A204.1 (cell line): ENCODE measurements at regions not wholly inside any gene's neighbourhood (a gene's known extent, or its start where the extent isn't known, plus 50 kb on each side); places are given as distances from the start of the nearest gene placed in this dataset.

Experiments
- FAIRE-seq: peaks from 2 replicates; lab custom pipeline; 2012; peaks lifted over from hg19 to GRCh38; lab: Jason Lieb, UNC

DNA sequence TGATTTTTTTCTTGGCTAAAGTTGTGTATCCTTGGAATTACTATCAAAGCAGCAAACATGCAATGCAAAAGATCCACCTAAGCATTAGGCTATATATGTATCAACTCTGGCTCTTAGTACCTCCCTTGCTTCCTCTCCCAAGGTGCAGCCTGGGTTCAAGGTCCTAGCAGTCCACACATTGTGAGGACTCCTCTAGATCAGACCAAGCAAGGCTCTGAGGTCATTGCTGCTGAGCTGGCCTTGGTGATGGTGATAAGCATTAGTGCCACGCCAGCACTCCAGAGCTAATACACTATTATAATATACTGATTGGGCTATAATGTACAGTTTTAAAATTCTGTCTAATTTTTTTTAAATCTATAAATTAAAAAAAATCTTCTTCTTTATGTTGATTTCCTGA lies 196.9 kb upstream of the BTG1 start:
- FAIRE-seq, result no peak

- no peak for FAIRE-seq
Measured at GRCh38 chr12:92341065-92341668, 195.5 kb upstream of the BTG1 start.

DNA sequence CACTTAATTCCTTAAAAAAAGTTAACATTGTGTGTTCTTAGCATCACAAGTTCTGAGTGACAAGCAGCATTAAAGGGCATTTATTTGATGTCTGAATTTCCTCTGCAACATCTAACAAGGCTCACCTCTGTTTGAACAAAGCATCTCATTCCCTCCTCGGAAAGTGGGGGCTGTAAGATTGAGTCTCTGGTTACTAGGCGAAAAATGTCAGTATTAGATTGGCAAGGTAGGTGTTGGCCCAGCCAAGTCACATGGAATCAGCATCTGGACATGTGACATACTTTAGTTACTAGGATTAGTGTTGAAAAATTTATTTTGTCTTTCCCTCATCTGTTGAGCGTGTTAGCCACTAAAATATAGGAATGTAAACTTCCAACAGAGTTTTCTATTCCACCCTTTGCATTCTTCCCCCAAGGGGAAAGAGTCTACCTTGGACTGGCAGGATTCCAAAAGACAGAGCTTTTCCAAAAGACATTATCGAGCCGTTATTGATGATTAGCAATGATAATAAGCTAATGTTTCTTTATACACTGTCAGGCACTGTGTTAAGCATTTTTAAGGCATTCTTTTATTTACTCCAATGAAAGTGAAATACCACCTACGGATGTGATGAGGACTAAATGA lies 194.9 kb upstream of the BTG1 start:
- no peak for FAIRE-seq

DNA sequence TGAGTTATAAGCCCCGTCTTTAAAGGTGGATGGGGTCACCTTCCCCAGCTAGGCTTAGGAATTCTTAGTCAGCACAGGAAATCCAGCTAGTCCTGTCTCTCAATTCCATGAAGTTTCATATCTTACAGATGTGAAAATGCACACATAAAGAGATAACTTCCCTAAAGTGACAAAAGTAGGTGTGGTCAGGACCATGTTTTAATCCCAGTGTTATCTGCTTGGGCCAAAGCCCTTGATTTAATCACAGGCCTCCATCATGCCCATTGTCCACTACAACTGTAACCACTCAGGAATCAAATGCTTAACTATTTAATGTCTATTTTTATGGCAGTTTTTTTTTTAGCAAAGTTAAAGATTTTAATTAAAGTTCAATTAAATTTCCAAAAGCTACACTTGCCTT lies 194.4 kb upstream of the BTG1 start:
- FAIRE-seq, result no peak

DNA sequence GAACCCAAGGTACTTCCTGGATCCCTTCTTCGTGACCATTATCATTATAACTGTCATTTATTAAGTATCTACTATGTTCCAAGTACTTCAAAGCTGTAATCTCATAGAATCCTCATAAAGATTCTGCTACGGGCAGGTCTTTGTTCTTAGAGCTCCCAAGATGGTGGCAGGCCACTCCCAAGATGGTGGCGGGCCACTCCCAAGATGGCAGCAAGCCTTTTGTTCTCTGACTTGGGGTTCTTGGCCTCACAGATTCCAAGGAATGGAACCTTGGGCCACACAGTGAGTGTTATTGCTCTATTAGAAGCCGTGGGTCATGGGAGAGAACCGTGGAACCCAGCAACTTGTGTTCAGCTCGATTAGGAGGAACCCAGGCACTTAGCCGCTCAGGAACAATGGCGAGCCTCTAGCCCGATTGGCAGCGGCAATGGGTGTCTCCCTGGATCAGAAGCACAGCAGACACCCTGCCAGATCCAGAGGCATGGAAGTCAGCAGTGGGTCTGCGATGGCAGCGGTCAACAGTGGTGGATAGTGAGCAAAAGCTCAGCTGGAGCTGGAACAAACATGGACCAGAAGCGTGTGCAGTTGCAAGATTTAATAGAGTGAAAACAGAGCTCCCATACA lies 193.7 kb upstream of the BTG1 start:
- FAIRE-seq, result no peak

DNA sequence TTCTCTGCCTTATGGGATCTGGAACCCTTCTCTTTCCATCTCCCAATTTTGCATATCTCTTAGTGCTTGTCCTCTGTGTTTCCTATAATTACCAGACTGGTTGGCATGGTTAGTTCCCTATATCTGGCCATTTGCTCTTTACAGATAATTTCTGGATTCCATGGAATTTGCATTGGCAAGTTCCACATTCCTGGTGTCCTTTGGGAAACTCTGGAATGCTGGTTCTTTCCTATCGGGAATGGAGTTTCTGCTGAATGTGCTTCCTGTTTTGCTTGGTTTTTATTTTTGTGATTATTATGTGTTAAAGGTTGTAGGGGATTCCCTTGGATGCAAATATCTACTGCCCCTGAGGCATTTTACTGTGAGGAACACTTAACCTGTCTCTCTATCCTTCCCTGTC lies 193.0 kb upstream of the BTG1 start:
- no peak for FAIRE-seq

- no peak for FAIRE-seq
Measured at GRCh38 chr12:92338102-92338501, 192.5 kb upstream of the BTG1 start.

GRCh38 chr12:92337128-92337527 lies 191.5 kb upstream of the BTG1 start:
- FAIRE-seq, result no peak

DNA sequence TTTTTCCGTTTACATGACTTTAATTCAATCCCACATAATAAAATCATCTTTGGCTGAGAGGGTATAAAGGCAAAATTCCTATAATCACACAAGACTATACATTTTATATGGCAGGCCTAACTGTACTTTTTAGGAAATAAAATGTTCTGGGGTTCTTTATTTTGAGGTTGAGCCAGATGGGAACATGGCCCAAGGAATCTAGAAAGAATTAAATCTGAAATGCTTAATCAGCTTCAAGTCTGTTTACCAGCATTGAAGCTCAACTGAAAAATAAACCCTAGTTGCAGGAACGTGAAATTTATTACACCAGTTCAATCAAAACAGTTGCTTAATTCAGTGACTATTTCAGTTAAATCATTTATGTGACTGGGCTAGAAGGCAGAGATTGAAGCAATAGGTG lies 191.0 kb upstream of the BTG1 start:
- no peak for FAIRE-seq

DNA sequence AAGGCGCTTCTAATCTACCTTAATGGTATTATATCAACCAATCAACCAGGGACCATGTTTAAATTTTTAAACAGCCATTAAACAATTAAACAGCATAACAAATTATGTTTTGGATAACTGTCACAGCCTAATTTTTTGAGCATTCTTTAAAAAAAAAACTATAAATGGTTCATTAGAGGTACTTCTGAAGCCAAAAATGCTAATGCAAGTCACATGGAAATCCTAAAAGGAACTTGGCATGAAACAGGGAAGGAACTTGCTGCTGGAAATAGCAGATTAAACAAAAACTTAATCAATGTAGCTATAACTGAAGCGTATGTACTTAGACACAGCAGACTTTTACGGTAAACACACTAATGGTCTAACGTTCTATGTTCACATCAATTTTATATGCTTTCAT lies 190.2 kb upstream of the BTG1 start:
- no peak for FAIRE-seq

DNA sequence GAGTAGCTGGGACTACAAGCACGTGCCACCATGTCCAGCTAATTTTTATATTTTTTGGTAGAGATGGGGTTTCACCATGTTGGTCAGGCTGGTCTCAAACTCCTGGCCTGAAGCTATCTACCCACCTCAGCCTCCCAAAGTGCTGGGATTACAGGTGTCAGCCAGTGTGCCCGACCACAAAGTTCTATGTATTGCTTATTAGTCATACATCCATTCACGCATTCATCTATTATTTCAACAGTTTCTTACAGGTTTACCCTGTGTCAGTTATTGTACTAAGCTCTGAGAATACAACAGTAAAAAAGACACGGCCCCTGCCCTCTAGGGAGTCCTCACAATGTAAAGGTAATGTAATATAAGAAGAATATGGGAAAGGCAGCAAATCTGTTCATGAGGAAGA lies 188.9 kb upstream of the BTG1 start:
- no peak for FAIRE-seq

GRCh38 chr12:92332552-92332951 lies 186.9 kb upstream of the BTG1 start:
- FAIRE-seq, result no peak

DNA sequence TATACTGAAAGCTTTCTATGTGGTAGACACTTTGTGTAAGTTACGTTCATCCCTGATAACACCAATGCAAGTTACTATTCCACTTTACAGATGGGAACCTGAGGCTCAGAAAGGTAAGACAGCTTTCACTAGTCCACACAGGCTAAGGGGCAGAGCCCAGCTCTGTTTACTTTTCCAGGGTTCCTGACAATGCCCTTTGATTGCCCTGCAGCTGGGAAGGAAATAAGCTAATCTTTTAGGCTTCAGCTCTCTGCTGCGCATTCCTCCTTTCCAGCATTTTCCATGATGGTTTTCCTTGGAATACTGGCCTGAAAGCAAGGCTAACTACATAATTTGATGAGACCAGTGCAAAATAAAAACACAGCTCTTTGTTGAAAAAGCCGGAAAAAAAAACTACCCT lies 185.7 kb upstream of the BTG1 start:
- FAIRE-seq, result no peak

- FAIRE-seq, result no peak
Measured at GRCh38 chr12:92330654-92331053, 185.0 kb upstream of the BTG1 start.

DNA sequence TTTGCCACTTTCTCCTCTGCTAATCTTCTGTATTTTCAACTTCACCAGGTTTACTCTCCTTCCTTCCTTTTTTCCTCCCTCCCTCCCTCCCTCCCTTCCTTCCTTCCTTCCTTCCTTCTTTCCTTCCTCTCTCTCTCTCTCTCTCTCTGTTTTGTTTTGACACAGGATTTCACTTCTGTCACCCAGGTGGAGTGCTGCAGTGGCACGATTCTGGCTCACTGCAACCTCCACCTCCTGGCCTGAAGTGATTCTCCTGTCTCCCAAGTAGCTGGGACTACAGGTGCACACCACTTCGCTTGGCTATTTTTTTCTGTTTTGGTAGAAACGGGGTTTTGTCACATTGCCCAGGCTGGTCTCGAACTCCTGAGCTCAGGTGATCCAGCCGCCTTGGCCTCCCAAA lies 181.2 kb upstream of the BTG1 start:
- no peak for FAIRE-seq

DNA sequence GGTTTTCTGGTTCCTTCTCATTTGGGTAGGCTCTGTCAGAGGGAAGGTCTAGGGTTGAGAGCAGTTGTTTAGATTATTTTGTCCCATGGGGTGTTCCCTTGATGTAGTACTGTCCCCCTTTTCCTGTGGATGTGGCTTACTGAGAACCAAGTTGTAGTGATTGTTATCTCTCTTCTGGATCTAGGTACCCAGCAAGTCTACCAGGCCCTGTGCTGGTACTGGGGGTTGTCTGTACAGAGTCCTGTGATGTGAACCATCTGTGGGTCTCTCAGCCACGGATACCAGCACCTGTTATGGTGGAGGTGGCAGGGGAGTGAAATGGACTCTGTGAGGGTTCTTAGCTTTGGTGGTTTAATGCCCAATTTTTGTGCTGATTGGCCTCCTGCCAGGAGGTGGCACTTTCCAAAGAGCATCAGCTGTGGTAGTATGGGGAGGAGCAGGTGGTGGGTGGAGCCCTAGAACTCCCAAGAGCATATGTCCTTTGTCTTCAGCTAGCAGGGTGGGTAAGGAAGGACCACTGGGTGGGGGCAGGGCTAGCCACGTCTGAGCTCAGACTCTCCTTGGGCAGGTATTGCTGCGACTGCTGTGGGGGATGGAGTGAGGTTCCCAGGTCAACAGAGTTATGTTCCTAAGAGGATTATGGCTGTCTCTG lies 179.3 kb upstream of the BTG1 start:
- FAIRE-seq, result no peak

DNA sequence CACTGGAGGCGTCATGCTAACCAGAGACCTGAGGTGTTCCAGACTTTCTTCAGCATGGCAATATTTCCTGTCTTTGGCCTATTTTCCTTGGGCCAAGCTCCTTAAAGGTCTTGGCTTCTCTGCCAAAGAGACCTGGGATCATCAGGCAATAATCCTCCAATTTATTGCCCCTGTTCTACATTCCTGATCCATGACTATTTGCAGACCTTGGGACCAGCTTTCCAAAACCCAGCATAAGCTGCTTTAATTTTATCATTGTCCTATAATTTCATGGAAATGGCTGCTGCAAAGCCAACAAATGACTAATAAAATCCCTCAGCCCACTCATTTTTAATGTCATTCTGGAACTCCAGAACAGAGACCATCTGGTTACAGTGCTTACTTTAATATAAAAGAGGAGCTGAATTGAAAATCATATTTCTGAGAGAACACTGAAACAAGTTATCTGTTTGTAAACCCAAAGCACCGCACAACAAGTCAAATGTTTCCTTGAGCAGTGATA lies 166.9 kb upstream of the BTG1 start:
- FAIRE-seq, result no peak

- FAIRE-seq, result no peak
Measured at GRCh38 chr12:92304371-92305055, 158.9 kb upstream of the BTG1 start.

- FAIRE-seq, result no peak
Measured at GRCh38 chr12:92302041-92302829, 156.6 kb upstream of the BTG1 start.

- FAIRE-seq, result no peak
Measured at GRCh38 chr12:92301356-92301755, 155.7 kb upstream of the BTG1 start.

DNA sequence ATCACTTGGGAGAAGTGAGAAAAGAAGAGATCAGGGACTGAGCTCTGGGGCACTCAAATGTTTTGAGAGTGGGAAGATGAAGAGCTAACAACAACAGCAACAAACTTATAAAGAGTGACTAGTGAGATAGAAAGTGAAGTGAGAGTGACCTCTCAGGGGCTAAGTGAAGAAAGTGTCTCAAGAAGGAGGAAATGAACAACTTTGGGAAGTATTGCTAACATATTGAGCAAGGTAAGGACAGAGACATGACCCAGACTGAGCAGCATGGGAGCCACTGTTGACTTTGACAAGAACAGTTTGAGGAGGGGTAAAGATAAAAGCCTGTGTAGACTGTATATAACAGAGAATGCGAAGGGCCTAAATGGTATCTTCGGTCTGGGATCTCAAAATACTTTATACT lies 155.1 kb upstream of the BTG1 start:
- no peak for FAIRE-seq

DNA sequence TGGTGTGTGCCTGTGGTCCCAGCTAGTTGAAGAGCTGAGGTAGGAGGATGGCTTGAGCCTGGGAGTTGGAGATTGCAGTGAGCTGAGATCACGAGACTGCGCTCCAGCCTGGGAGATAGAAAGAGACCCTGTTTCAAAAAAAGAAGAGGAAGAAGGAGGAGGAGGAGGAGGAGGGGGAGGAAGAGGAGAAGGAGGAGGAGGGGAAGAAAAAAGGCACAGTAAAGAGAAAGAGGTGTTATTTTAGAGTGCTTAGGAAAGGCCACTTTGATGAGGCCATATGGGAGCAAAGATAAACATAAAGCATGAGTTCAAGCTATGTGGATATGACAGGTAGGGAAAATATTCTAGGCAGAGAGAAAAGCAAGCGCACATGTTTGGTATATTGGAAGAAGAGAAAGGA lies 154.1 kb upstream of the BTG1 start:
- FAIRE-seq, result no peak
